A673 (cell line): ENCODE measurements at regions not wholly inside any gene's neighbourhood (a gene's known extent, or its start where the extent isn't known, plus 50 kb on each side); places are given as distances from the start of the nearest gene placed in this dataset.

Experiments
- CTCF ChIP-seq: fragments of 300-800, 200-600 bp; sonication (generic); conservative IDR thresholded peaks from 2 replicates; pipeline ENCODE4 v1.5.1; 2017; ENCODE audit warnings: low read depth, mild to moderate bottlenecking, antibody characterized with exemption, low read length, moderate library complexity, mixed read lengths
- EZH2 ChIP-seq: fragments of 200-600 bp; sonication (generic); IDR thresholded peaks from 2 replicates; pipeline ENCODE4 v1.6.1; 2017; ENCODE audit warnings: borderline replicate concordance, low read depth, mild to moderate bottlenecking, mixed read lengths, antibody characterized with exemption, low read length; ENCODE audit not compliant: poor library complexity, severe bottlenecking

DNA sequence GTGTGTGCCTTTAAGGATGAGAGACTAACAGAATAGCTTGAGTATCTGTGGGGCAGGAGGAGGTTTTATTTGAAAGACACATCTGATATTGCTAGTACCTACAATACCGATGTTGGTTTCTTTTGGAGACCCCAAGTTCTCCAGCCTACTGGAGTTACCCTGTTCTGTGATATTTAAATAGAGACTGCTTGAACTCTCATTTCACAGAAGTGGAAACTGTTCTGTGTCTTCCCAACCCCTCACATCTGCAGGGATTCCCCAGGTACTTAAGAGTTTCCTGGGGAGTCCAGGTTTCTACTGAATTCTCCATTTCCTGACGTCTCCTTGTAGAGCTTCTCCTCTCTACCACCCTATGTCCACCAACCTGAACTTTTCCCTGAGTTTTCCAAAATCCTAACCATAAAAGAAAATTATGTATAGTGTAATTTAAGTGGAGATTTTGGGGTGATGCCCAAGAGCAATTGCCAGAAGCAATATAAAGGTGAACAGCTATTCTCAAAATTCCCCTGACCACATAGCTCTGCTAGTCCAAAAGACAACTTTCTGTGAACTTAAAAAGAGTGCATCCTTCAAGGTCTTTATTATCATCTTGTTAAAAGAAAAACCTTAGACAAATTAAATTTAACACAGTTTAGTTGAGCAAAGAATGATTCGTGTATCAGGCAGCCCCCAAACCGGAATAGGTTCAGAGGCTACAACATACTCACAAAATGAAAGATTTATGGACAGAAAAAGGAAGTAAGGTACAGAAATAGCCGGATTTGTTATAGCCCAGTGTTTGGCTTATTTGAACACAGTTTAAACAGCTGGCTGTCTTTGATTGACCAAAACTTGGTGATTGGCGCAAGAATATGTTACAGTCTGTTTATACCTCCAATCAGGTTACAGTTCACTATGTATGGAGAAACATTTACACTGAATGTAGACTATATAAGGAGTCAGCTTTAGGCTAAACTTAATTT is 373.4 kb downstream of the NUAK1 start:
- TF ChIP-seq CTCF (no peak), EZH2 (no peak)
